Uterus (tissue), 2 donors: ENCODE measurements at regions not wholly inside any gene's neighbourhood (a gene's known extent, or its start where the extent isn't known, plus 50 kb on each side); places are given as distances from the start of the nearest gene placed in this dataset.

Experiments used
- CTCF ChIP-seq, 4 experiments: fragments of 200-600 bp in 2 of 4; fragments of 450-650 bp in 2 of 4; sonication (generic) in 2 of 4; IDR thresholded peaks; one replicate each; pipeline ENCODE4 v1.5.1; 2016 to 2019; ENCODE audit warnings: antibody characterized with exemption in 4 of 4, mild to moderate bottlenecking in 2 of 4, moderate library complexity in 1 of 4
- POLR2A ChIP-seq, 2 donors: fragments of 450-650 bp; IDR thresholded peaks; one replicate each; pipeline ENCODE4 v1.6.1; 2016; ENCODE audit warnings: antibody characterized with exemption in 2 of 2, mild to moderate bottlenecking in 1 of 2, moderate library complexity in 1 of 2

- no peak for TF ChIP-seq CTCF (IDR thresholded peaks at IDR 0.05)
- no peak for TF ChIP-seq POLR2A (IDR thresholded peaks at IDR 0.05)
Measured at GRCh38 chr6:90663106-90663505, 76.2 kb upstream of the MAP3K7 start.
